ENCODE measurements at regions not wholly inside any gene's neighbourhood (a gene's known extent, or its start where the extent isn't known, plus 50 kb on each side); places are given as distances from the start of the nearest gene placed in this dataset.
"Not testable (repeated sequence)": the region's sequence is repeated elsewhere in the genome, so short reads cannot be mapped to it uniquely, and the experiment has no call there.

GRCh38 chr10:42230115-42230514 is 408.3 kb downstream of the ZNF33B start:
- DNase-seq (ENCODE audit: low read depth, low spot score); H3K4me1 ChIP-seq (ENCODE audit: control insufficient read depth, extremely low read depth, insufficient read depth, low read length); H3K4me2 ChIP-seq (ENCODE audit: control insufficient read depth, extremely low read depth, insufficient read depth, low read depth, low read length); H3K9me1 ChIP-seq (ENCODE audit: control insufficient read depth, extremely low read depth, insufficient read depth, low read length); H3K4me3 ChIP-seq (ENCODE audit: control insufficient read depth in 2 of 3, extremely low read depth in 1 of 3, insufficient read depth in 2 of 3, low read depth in 1 of 3, low read length in 3 of 3); H3K27me3 ChIP-seq (ENCODE audit: control insufficient read depth, extremely low read depth, insufficient read depth, low read length); dilution Hi-C loops (cut with MboI; ENCODE audit: extremely low pct_ligation_motif_present, low sequenced_read_pairs); H4K20me1 ChIP-seq (ENCODE audit: control insufficient read depth, extremely low read depth, insufficient read depth, low read length); H3K27ac ChIP-seq (ENCODE audit: control insufficient read depth, insufficient read depth, low read length); H3K79me2 ChIP-seq (ENCODE audit: control insufficient read depth, insufficient read depth, low read length); H3K36me3 ChIP-seq (ENCODE audit: control insufficient read depth in 2 of 2, extremely low read depth in 1 of 2, insufficient read depth in 2 of 2, low read length in 2 of 2); FAIRE-seq; H3K9me3 ChIP-seq (ENCODE audit: control insufficient read depth, low read depth, low read length); H2AFZ ChIP-seq (ENCODE audit: control insufficient read depth, low read length); H3K9ac ChIP-seq (ENCODE audit: control insufficient read depth, extremely low read depth, insufficient read depth, low read length): not testable (repeated sequence)

GRCh38 chr10:42227859-42228258 is 410.5 kb downstream of the ZNF33B start:
- H3K4me2 ChIP-seq (ENCODE audit: control insufficient read depth, extremely low read depth, insufficient read depth, low read depth, low read length); H3K27me3 ChIP-seq (ENCODE audit: control insufficient read depth, extremely low read depth, insufficient read depth, low read length); H3K27ac ChIP-seq (ENCODE audit: control insufficient read depth, insufficient read depth, low read length); H3K9me3 ChIP-seq (ENCODE audit: control insufficient read depth, low read depth, low read length); H3K4me3 ChIP-seq (ENCODE audit: control insufficient read depth in 2 of 3, extremely low read depth in 1 of 3, insufficient read depth in 2 of 3, low read depth in 1 of 3, low read length in 3 of 3); H4K20me1 ChIP-seq (ENCODE audit: control insufficient read depth, extremely low read depth, insufficient read depth, low read length); dilution Hi-C loops (cut with MboI; ENCODE audit: extremely low pct_ligation_motif_present, low sequenced_read_pairs); H3K9ac ChIP-seq (ENCODE audit: control insufficient read depth, extremely low read depth, insufficient read depth, low read length); H3K4me1 ChIP-seq (ENCODE audit: control insufficient read depth, extremely low read depth, insufficient read depth, low read length); H3K9me1 ChIP-seq (ENCODE audit: control insufficient read depth, extremely low read depth, insufficient read depth, low read length); DNase-seq (ENCODE audit: low read depth, low spot score); H3K36me3 ChIP-seq (ENCODE audit: control insufficient read depth in 2 of 2, extremely low read depth in 1 of 2, insufficient read depth in 2 of 2, low read length in 2 of 2); FAIRE-seq; H2AFZ ChIP-seq (ENCODE audit: control insufficient read depth, low read length); H3K79me2 ChIP-seq (ENCODE audit: control insufficient read depth, insufficient read depth, low read length): not testable (repeated sequence)

GRCh38 chr10:42193588-42193987 is 444.8 kb downstream of the ZNF33B start:
- H3K9me3 ChIP-seq (ENCODE audit: control insufficient read depth, low read depth, low read length); H3K4me2 ChIP-seq (ENCODE audit: control insufficient read depth, extremely low read depth, insufficient read depth, low read depth, low read length); H4K20me1 ChIP-seq (ENCODE audit: control insufficient read depth, extremely low read depth, insufficient read depth, low read length); H3K27me3 ChIP-seq (ENCODE audit: control insufficient read depth, extremely low read depth, insufficient read depth, low read length); dilution Hi-C loops (cut with MboI; ENCODE audit: extremely low pct_ligation_motif_present, low sequenced_read_pairs); H3K9ac ChIP-seq (ENCODE audit: control insufficient read depth, extremely low read depth, insufficient read depth, low read length); H3K79me2 ChIP-seq (ENCODE audit: control insufficient read depth, insufficient read depth, low read length); H3K36me3 ChIP-seq (ENCODE audit: control insufficient read depth in 2 of 2, extremely low read depth in 1 of 2, insufficient read depth in 2 of 2, low read length in 2 of 2); H2AFZ ChIP-seq (ENCODE audit: control insufficient read depth, low read length); H3K27ac ChIP-seq (ENCODE audit: control insufficient read depth, insufficient read depth, low read length); H3K4me3 ChIP-seq (ENCODE audit: control insufficient read depth in 2 of 3, extremely low read depth in 1 of 3, insufficient read depth in 2 of 3, low read depth in 1 of 3, low read length in 3 of 3); H3K4me1 ChIP-seq (ENCODE audit: control insufficient read depth, extremely low read depth, insufficient read depth, low read length); FAIRE-seq; DNase-seq (ENCODE audit: low read depth, low spot score); H3K9me1 ChIP-seq (ENCODE audit: control insufficient read depth, extremely low read depth, insufficient read depth, low read length): not testable (repeated sequence)

GRCh38 chr10:42192450-42192849 is 445.9 kb downstream of the ZNF33B start:
- FAIRE-seq; H3K9ac ChIP-seq (ENCODE audit: control insufficient read depth, extremely low read depth, insufficient read depth, low read length); H3K36me3 ChIP-seq (ENCODE audit: control insufficient read depth in 2 of 2, extremely low read depth in 1 of 2, insufficient read depth in 2 of 2, low read length in 2 of 2); H3K27ac ChIP-seq (ENCODE audit: control insufficient read depth, insufficient read depth, low read length); H4K20me1 ChIP-seq (ENCODE audit: control insufficient read depth, extremely low read depth, insufficient read depth, low read length); H3K27me3 ChIP-seq (ENCODE audit: control insufficient read depth, extremely low read depth, insufficient read depth, low read length); H3K4me3 ChIP-seq (ENCODE audit: control insufficient read depth in 2 of 3, extremely low read depth in 1 of 3, insufficient read depth in 2 of 3, low read depth in 1 of 3, low read length in 3 of 3); H3K4me2 ChIP-seq (ENCODE audit: control insufficient read depth, extremely low read depth, insufficient read depth, low read depth, low read length); H3K9me3 ChIP-seq (ENCODE audit: control insufficient read depth, low read depth, low read length); H3K9me1 ChIP-seq (ENCODE audit: control insufficient read depth, extremely low read depth, insufficient read depth, low read length); H3K79me2 ChIP-seq (ENCODE audit: control insufficient read depth, insufficient read depth, low read length); H3K4me1 ChIP-seq (ENCODE audit: control insufficient read depth, extremely low read depth, insufficient read depth, low read length); dilution Hi-C loops (cut with MboI; ENCODE audit: extremely low pct_ligation_motif_present, low sequenced_read_pairs); DNase-seq (ENCODE audit: low read depth, low spot score); H2AFZ ChIP-seq (ENCODE audit: control insufficient read depth, low read length): not testable (repeated sequence)

- H2AFZ ChIP-seq (ENCODE audit: control insufficient read depth, low read length); FAIRE-seq; H3K79me2 ChIP-seq (ENCODE audit: control insufficient read depth, insufficient read depth, low read length); H3K4me1 ChIP-seq (ENCODE audit: control insufficient read depth, extremely low read depth, insufficient read depth, low read length); dilution Hi-C loops (cut with MboI; ENCODE audit: extremely low pct_ligation_motif_present, low sequenced_read_pairs); H3K9ac ChIP-seq (ENCODE audit: control insufficient read depth, extremely low read depth, insufficient read depth, low read length); H3K9me3 ChIP-seq (ENCODE audit: control insufficient read depth, low read depth, low read length); H3K9me1 ChIP-seq (ENCODE audit: control insufficient read depth, extremely low read depth, insufficient read depth, low read length); DNase-seq (ENCODE audit: low read depth, low spot score); H3K4me2 ChIP-seq (ENCODE audit: control insufficient read depth, extremely low read depth, insufficient read depth, low read depth, low read length); H3K36me3 ChIP-seq (ENCODE audit: control insufficient read depth in 2 of 2, extremely low read depth in 1 of 2, insufficient read depth in 2 of 2, low read length in 2 of 2); H3K27ac ChIP-seq (ENCODE audit: control insufficient read depth, insufficient read depth, low read length); H3K27me3 ChIP-seq (ENCODE audit: control insufficient read depth, extremely low read depth, insufficient read depth, low read length); H4K20me1 ChIP-seq (ENCODE audit: control insufficient read depth, extremely low read depth, insufficient read depth, low read length); H3K4me3 ChIP-seq (ENCODE audit: control insufficient read depth in 2 of 3, extremely low read depth in 1 of 3, insufficient read depth in 2 of 3, low read depth in 1 of 3, low read length in 3 of 3): not testable (repeated sequence)
Measured at GRCh38 chr10:42187501-42188195, 450.7 kb downstream of the ZNF33B start.
